Lower leg skin (tissue), 4 donors: ENCODE measurements at regions not wholly inside any gene's neighbourhood (a gene's known extent, or its start where the extent isn't known, plus 50 kb on each side); places are given as distances from the start of the nearest gene placed in this dataset.

Experiments used
- DNase-seq, 2 donors: peaks; one replicate each; pipeline ENCODE4 v3.0.0-alpha.2; 2019; ENCODE audit warnings: low spot score in 2 of 2
- H3K4me3 ChIP-seq: fragments of 200-600 bp; sonication (generic); 2 replicates; pipeline ENCODE4 v1.5.1; 2017; ENCODE audit warnings: mild to moderate bottlenecking, low read depth; ENCODE audit not compliant: poor library complexity, severe bottlenecking
- CTCF ChIP-seq, 3 donors: fragments of 450-650 bp; IDR thresholded peaks; one replicate each; pipeline ENCODE4 v1.5.1; 2016; ENCODE audit warnings: antibody characterized with exemption in 3 of 3, mild to moderate bottlenecking in 3 of 3, moderate library complexity in 2 of 3
- POLR2A ChIP-seq, 2 donors: fragments of 450-650 bp; IDR thresholded peaks; one replicate each; pipeline ENCODE4 v1.6.1; 2016 to 2017; ENCODE audit warnings: antibody characterized with exemption in 2 of 2, mild to moderate bottlenecking in 1 of 2, moderate library complexity in 1 of 2
- WGBS, 2 donors: methylation state at CpG; one replicate each; pipeline ENCODE4 v1.1.5; 2018; 5-methylcytosine and 5-hydroxymethylcytosine counted together
- intact Hi-C: fragments of 100-400 bp; cut with DNase I; formaldehyde crosslinking; loops from one replicate; pipeline ENCODE4 v1.15.0; 2023; ENCODE audit warnings: low total_unique reads

- DNase-seq, result no peak
- intact Hi-C loops, result no loop called here
- no peak overlapping the region for H3K4me3 ChIP-seq
- TF ChIP-seq POLR2A (IDR thresholded peaks at IDR 0.05) (no peak), CTCF (IDR thresholded peaks at IDR 0.05) (no peak)
Observed at GRCh38 chr13:89684896-89685295, 1662.6 kb upstream of the MIR17HG start.

- intact Hi-C loops, result no loop called here
- no peak overlapping the region for H3K4me3 ChIP-seq
- 72 to 87% methylated on average over 5 of the region's 5 CpGs for WGBS, 2 donors
- TF ChIP-seq POLR2A (IDR thresholded peaks at IDR 0.05) (no peak), CTCF (IDR thresholded peaks at IDR 0.05) (no peak)
- DNase-seq, result no peak
Observed at GRCh38 chr13:89686171-89686570, 1661.3 kb upstream of the MIR17HG start.

GRCh38 chr13:89687066-89687465 is 1660.4 kb upstream of the MIR17HG start:
- TF ChIP-seq POLR2A (IDR thresholded peaks at IDR 0.05) (no peak), CTCF (IDR thresholded peaks at IDR 0.05) (no peak)
- H3K4me3 ChIP-seq, result no peak overlapping the region
- intact Hi-C loops, result no loop called here
- 45 to 50% methylated on average over 5 of the region's 5 CpGs for WGBS, 2 donors
- no peak for DNase-seq

GRCh38 chr13:89688918-89689317 is 1658.6 kb upstream of the MIR17HG start:
- H3K4me3 ChIP-seq, result no peak overlapping the region
- no peak for TF ChIP-seq CTCF (IDR thresholded peaks at IDR 0.05)
- TF ChIP-seq POLR2A (IDR thresholded peaks at IDR 0.05), result no peak
- DNase-seq, result no peak
- WGBS, 2 donors, result 76 to 83% methylated on average over 3 of the region's 3 CpGs
- intact Hi-C loops, result no loop called here

- TF ChIP-seq POLR2A (IDR thresholded peaks at IDR 0.05) (no peak), CTCF (IDR thresholded peaks at IDR 0.05) (no peak)
- 41 to 45% methylated on average over 1 of the region's 1 CpG for WGBS, 2 donors
- intact Hi-C loops, result no loop called here
- DNase-seq, result no peak
- H3K4me3 ChIP-seq, result no peak overlapping the region
Observed at GRCh38 chr13:89694451-89694850, 1653.0 kb upstream of the MIR17HG start.
